OCI-LY3 (cell line): ENCODE measurements at regions not wholly inside any gene's neighbourhood (a gene's known extent, or its start where the extent isn't known, plus 50 kb on each side); places are given as distances from the start of the nearest gene placed in this dataset.

ENCODE experiments used
- CTCF ChIP-seq: fragments of 200-600, 300-600 bp; sonication (generic); IDR thresholded peaks from 2 replicates; pipeline ENCODE4 v1.5.1; 2014; ENCODE audit warnings: antibody characterized with exemption, low read length, low read depth
- EZH2phosphoT487 ChIP-seq: fragments of 200-600 bp; shearing (Covaris generic); IDR thresholded peaks from 2 replicates; pipeline ENCODE4 v1.6.1; 2018; ENCODE audit warnings: antibody characterized with exemption, mixed run types, low read depth

DNA sequence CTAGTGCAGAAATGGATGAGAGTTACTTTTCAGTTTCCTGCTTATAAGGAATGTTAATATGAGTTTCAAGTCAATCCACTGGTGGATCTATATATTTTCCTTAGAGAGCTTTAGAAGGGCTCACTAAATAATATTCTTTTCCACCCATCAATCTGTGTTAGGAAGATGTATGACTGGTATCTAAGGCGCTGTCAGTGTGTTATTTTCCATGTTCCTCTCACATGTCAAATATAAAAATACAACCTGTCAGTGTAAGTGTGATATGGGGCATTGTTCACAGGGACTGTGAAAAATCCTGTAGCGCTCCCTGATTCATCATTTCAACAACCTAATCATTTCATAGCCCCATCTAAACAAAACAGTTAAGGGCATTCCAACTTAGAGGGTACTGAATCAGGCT, 203.1 kb downstream of the TMEM26 start:
- TF ChIP-seq CTCF (no peak), EZH2phosphoT487 (no peak)
